ENCODE measurements at regions not wholly inside any gene's neighbourhood (a gene's known extent, or its start where the extent isn't known, plus 50 kb on each side); places are given as distances from the start of the nearest gene placed in this dataset.

- DNase-seq (ENCODE audit: low spot score): no peak
These were observed 93.5 kb downstream of the C1orf94 start for GRCh38 chr1:34270181-34270580.

- DNase-seq (ENCODE audit: low spot score): no peak
These were observed 95.4 kb downstream of the C1orf94 start for GRCh38 chr1:34272152-34272551.

GRCh38 chr1:34275150-34275549, 98.4 kb downstream of the C1orf94 start:
- no peak for DNase-seq (ENCODE audit: low spot score)

- no peak for DNase-seq (ENCODE audit: low spot score)
These were observed 99.9 kb downstream of the C1orf94 start for GRCh38 chr1:34276606-34277005.

DNA sequence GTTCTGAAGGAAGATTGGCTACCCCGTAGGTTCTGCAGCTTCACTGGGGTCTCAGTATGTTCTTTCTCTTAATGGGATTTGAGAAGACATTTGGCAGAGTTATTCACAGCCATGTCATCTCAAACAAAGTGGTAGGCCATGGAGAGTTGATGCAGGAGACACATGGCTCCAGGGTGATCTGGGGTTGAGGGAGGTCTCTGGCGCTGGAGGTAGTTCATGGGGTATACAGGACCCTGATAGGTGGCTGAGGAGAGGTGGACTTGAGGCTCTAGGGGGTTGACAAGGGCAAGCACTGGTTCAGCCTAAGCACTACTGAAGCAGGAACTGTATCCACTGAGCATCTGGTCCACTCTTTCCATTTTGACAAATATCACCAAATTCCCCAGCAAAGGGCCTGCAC, 100.4 kb downstream of the C1orf94 start:
- no peak for DNase-seq (ENCODE audit: low spot score)

- DNase-seq (ENCODE audit: low spot score): no peak
These were observed 101.5 kb downstream of the C1orf94 start for GRCh38 chr1:34278211-34278610.

GRCh38 chr1:34279971-34280370, 103.3 kb downstream of the C1orf94 start:
- no peak for DNase-seq (ENCODE audit: low spot score)

GRCh38 chr1:34280509-34280908, 103.8 kb downstream of the C1orf94 start:
- no peak for DNase-seq (ENCODE audit: low spot score)

- no peak for DNase-seq (ENCODE audit: low spot score)
These were observed 106.4 kb downstream of the C1orf94 start for GRCh38 chr1:34283142-34283541.

GRCh38 chr1:34286511-34286910, 109.8 kb downstream of the C1orf94 start:
- no peak for DNase-seq (ENCODE audit: low spot score)

- no peak for DNase-seq (ENCODE audit: low spot score)
These were observed 114.1 kb downstream of the C1orf94 start for GRCh38 chr1:34290831-34291230.

DNA sequence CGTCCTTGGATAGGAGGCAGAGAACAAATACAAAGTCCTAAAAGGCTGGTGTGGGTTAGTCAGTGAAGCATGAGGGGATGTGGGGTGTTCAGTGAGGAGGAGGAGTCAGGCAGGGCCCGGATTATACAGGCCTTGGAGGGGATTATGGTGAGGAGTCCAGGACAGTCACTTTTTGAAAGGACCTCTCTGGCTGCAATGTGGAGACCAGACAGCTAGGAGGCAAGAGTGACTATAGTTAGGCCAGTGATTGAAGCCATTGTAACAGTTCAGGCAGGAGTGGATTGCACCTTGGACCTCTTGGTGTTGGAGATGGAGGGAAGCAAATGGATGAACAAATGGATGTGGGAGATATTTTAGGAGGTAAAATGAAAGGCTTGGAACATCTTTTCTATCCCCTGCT, 115.8 kb downstream of the C1orf94 start:
- DNase-seq (ENCODE audit: low spot score): no peak

DNA sequence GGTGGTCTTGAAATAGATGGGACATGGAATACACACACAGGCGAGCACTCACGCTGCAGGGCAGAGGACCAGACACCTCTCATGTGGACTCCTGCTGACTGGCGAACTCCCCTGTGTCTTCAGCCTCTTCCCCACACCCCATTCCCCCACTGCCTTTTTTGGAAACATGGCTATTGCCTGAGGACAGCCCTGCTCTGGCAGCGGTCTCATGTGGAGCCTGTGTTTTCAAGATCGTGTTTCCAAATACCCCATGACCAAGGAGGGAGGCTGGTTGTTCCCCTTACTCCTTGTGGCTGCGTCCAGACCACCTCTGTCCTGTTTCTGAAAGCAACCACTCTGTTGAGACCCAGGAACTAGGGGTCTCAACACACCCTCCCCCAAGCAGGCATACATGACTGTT, 119.4 kb downstream of the C1orf94 start:
- no peak for DNase-seq (ENCODE audit: low spot score)

DNA sequence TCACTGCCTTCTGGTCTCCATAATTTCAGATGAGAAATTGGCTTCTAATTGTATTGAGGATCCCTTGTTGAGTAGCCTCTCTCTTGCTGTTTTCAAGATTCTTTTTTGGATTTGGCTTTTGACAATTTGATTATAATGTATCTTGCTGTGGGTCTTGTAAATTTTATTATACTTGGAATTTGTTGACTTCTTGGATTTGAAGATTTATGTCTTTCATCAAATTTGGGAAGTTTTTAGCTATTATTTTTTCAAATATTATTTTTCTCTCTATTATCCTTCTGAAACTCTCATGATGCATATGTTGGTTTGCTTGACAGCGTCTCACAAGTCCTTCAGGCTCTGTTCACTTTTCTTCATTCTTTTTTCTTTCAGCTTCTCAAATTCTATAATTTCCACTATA, 126.1 kb downstream of the C1orf94 start:
- no peak for DNase-seq (ENCODE audit: low spot score)

- DNase-seq (ENCODE audit: low spot score): no peak
These were observed 126.5 kb downstream of the C1orf94 start for GRCh38 chr1:34303218-34303617.

GRCh38 chr1:34306568-34306967, 129.9 kb downstream of the C1orf94 start:
- no peak for DNase-seq (ENCODE audit: low spot score)

DNA sequence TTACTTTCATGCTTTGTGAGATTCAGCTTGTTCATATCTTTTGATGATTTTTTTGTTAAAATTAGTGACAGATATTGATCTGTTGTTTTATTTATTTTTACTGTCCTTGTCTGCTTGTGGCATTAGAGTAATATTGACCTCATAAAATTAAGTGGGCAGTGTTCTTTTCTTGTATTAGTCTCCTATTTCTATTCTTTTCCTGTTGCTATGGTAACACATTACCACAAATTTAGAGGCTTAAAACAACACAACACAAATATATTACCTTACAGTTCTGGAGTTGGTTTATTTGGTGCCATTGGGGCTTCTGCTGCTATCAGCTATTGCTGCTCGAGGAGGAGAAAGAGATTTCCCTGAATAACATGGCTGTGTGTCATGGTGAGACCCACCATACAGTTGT, 135.7 kb downstream of the C1orf94 start:
- no peak for DNase-seq (ENCODE audit: low spot score)

DNA sequence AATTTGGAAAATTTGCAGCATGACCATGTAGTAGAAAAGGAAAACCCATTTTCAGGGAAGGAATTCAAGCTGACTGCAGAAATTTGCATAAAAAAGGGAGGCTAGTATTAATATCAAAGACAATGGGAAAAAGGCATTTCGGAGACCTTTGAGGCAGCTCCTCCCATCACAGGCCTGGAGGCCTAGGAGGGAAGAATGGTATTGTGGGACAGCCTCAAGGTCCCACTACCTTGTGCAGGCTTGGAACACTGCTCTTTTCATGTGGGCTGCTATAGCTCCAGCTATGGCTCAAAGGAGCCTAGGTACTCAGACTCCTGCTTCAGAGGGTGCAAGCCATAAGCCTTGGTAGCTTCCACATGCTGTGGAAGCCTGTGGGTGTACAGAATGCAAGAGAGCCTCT, 139.3 kb downstream of the C1orf94 start:
- no peak for DNase-seq (ENCODE audit: low spot score)

GRCh38 chr1:34316773-34317172, 140.1 kb downstream of the C1orf94 start:
- no peak for DNase-seq (ENCODE audit: low spot score)

GRCh38 chr1:34319218-34319617, 142.5 kb downstream of the C1orf94 start:
- no peak for DNase-seq (ENCODE audit: low spot score)

- peak; percentile 4 for DNase-seq (ENCODE audit: low spot score)
These were observed 143.5 kb downstream of the C1orf94 start for GRCh38 chr1:34320053-34320669.

DNA sequence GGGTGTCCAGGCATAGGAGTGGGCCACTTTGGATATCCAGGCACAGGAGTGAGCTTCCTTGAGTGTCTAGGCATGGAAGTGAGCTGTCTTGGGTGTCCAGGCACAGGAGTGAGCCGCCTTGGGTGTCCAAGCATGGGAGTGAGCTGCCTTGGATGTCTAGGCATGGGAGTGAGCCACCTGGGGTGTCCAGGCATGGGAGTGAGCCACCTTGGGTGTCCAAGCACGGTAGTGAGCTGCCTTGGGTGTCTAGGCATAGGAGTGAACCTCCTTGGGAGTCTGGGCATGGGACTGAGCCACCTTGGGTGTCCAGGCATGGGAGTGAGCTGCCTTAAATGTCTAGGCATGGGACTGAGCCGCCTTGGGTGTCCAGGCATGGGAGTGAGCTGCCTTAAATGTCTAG, 146.3 kb downstream of the C1orf94 start:
- DNase-seq (ENCODE audit: low spot score): no peak

- DNase-seq (ENCODE audit: low spot score): no peak
These were observed 148.3 kb downstream of the C1orf94 start for GRCh38 chr1:34324879-34325440.

DNA sequence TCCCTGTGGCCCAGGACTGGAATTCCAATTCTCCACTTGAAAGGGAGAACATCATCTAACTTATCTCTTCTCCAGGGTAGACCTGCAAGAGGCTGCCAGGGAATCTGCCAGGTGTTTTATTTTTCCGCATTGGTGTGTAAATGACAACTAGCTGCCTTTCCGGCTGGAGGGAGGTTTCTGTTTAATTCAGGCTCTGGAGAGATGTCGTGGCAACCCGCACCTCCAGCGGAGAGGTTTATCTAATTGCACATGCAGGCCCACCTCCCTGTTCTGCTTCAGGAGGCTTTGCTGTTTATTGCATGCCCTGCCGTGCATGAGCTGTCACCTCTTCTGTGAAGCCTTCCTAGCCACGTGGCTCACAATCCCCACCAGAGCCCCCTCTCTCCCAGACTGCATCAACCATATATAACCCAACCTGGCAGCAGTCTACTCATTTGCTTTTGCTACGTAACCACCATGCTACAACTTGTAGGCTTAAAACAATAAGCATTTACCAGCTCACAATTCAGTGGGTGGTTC, 151.6 kb downstream of the C1orf94 start:
- DNase-seq (ENCODE audit: low spot score): no peak
